Esophagus muscularis mucosa (tissue), 4 donors: ENCODE measurements at regions not wholly inside any gene's neighbourhood (a gene's known extent, or its start where the extent isn't known, plus 50 kb on each side); places are given as distances from the start of the nearest gene placed in this dataset.

ENCODE experiments used
- CTCF ChIP-seq, 3 experiments: fragments of 200-600 bp in 2 of 3; fragments of 450-650 bp in 1 of 3; sonication (generic) in 2 of 3; IDR thresholded peaks; one replicate each; pipeline ENCODE4 v1.5.1; 2017 to 2019; ENCODE audit warnings: antibody characterized with exemption in 3 of 3, mild to moderate bottlenecking in 2 of 3, moderate library complexity in 1 of 3
- EP300 ChIP-seq: sonication (generic); formaldehyde crosslinking; IDR thresholded peaks from one replicate; pipeline ENCODE4 v1.6.1; 2017; ENCODE audit warnings: antibody characterized with exemption
- POLR2AphosphoS5 ChIP-seq, 2 donors: sonication (generic); formaldehyde crosslinking; IDR thresholded peaks; one replicate each; pipeline ENCODE4 v1.6.1; 2017; ENCODE audit warnings: antibody characterized with exemption in 2 of 2

GRCh38 chr5:143570989-143571388 is 167.5 kb upstream of the NR3C1 start:
- TF ChIP-seq CTCF (IDR thresholded peaks at IDR 0.05) (no peak), POLR2AphosphoS5 (IDR thresholded peaks at IDR 0.05) (no peak), EP300 (no peak)
